GM23338 (cell line): ENCODE measurements at regions not wholly inside any gene's neighbourhood (a gene's known extent, or its start where the extent isn't known, plus 50 kb on each side); places are given as distances from the start of the nearest gene placed in this dataset.
A peak's percentile ranks its signal among the peaks of the same experiment; 100 is the strongest.

Source experiments
- ATAC-seq: fragments of 200-7000 bp; cut with Tn5 transposase; 3 replicates; pipeline ENCODE4 v1.9.1; 2020
- DNase-seq: peaks from one replicate; pipeline ENCODE4 v3.0.0-alpha.2; 2015; ENCODE audit warnings: low spot score
- H2AFZ ChIP-seq: fragments of 200-600 bp; sonication (generic); 2 replicates; pipeline ENCODE4 v1.8.0; 2016; ENCODE audit warnings: antibody characterized with exemption, mild to moderate bottlenecking, moderate library complexity
- H3F3A ChIP-seq: fragments of 200-600 bp; sonication (generic); replicated peaks from 2 replicates; pipeline ENCODE4 v1.8.0; 2017; ENCODE audit warnings: antibody characterized with exemption, mixed run types, low read depth
- H3K27ac ChIP-seq: fragments of 200-600 bp; sonication (generic); 2 replicates; pipeline ENCODE4 v1.6.1; 2016; ENCODE audit warnings: low read depth
- H3K27me3 ChIP-seq: fragments of 200-600 bp; sonication (generic); 2 replicates; pipeline ENCODE4 v1.8.0; 2016; ENCODE audit warnings: mild to moderate bottlenecking, mixed run types, moderate library complexity; ENCODE audit not compliant: insufficient read depth
- H3K36me3 ChIP-seq: fragments of 200-600 bp; sonication (generic); 2 replicates; pipeline ENCODE4 v1.8.0; 2016; ENCODE audit warnings: mild to moderate bottlenecking; ENCODE audit not compliant: insufficient read depth
- H3K4me1 ChIP-seq: fragments of 200-600 bp; sonication (generic); 2 replicates; pipeline ENCODE4 v1.8.0; 2016; ENCODE audit warnings: mild to moderate bottlenecking, moderate library complexity; ENCODE audit not compliant: insufficient read depth
- H3K4me2 ChIP-seq: fragments of 200-600 bp; sonication (generic); 2 replicates; pipeline ENCODE4 v1.7.1; 2017; ENCODE audit warnings: mixed run types
- H3K4me3 ChIP-seq: fragments of 200-600 bp; sonication (generic); 2 replicates; pipeline ENCODE4 v1.6.1; 2016; ENCODE audit warnings: mixed run types
- H3K79me2 ChIP-seq: fragments of 200-600 bp; sonication (generic); replicated peaks from 2 replicates; pipeline ENCODE4 v1.8.0; 2017; ENCODE audit warnings: mild to moderate bottlenecking; ENCODE audit not compliant: insufficient read depth
- H3K9me2 ChIP-seq: fragments of 200-600 bp; sonication (generic); 2 replicates; pipeline ENCODE4 v1.8.0; 2017; ENCODE audit not compliant: insufficient read depth
- H4K20me1 ChIP-seq: fragments of 200-600 bp; sonication (generic); replicated peaks from 2 replicates; pipeline ENCODE4 v1.8.0; 2017; ENCODE audit warnings: mild to moderate bottlenecking; ENCODE audit not compliant: insufficient read depth
- H3K27ac Mint-ChIP-seq: 2 replicates; pipeline ENCODE4 v1.8.0; 2020; ENCODE audit warnings: inconsistent platforms, mild to moderate bottlenecking, moderate library complexity, mixed read lengths
- H3K27me3 Mint-ChIP-seq: 3 replicates; pipeline ENCODE4 v1.8.0; 2022; ENCODE audit warnings: low read depth, mild to moderate bottlenecking, moderate library complexity, mixed read lengths, inconsistent platforms; ENCODE audit not compliant: insufficient read depth, poor library complexity
- H3K36me3 Mint-ChIP-seq: 3 replicates; pipeline ENCODE4 v1.8.0; 2021; ENCODE audit warnings: low read depth, mild to moderate bottlenecking, inconsistent platforms, moderate library complexity, mixed read lengths
- H3K4me1 Mint-ChIP-seq: 3 replicates; pipeline ENCODE4 v1.8.0; 2020; ENCODE audit warnings: mild to moderate bottlenecking, inconsistent platforms, mixed read lengths
- H3K4me3 Mint-ChIP-seq: 3 replicates; pipeline ENCODE4 v1.8.0; 2021; ENCODE audit warnings: moderate library complexity, mild to moderate bottlenecking, inconsistent platforms, mixed read lengths
- H3K9me3 Mint-ChIP-seq: 3 replicates; pipeline ENCODE4 v1.8.0; 2020; ENCODE audit warnings: moderate library complexity, mild to moderate bottlenecking, inconsistent platforms, mixed read lengths
- CREB1 ChIP-seq: fragments of 250-450 bp; sonication (Bioruptor Pico); IDR thresholded peaks from 2 replicates; pipeline ENCODE4 v1.5.0; 2020; ENCODE audit warnings: low read depth, mild to moderate bottlenecking, moderate library complexity
- CTCF ChIP-seq, 2 experiments: fragments of 200-600 bp in 1 of 2; sonication (generic) in 1 of 2; conservative IDR thresholded peaks; 2 replicates each; pipeline versions ENCODE4 v1.5.1 to v1.6.1; 2016 to 2017; ENCODE audit warnings: antibody characterized with exemption in 2 of 2, low read depth in 2 of 2, mild to moderate bottlenecking in 2 of 2, moderate library complexity in 1 of 2
- JUNB ChIP-seq: IDR thresholded peaks from one replicate; pipeline ENCODE4 v1.6.1; 2016; ENCODE audit warnings: antibody characterized with exemption; ENCODE audit not compliant: unreplicated experiment
- POLR2AphosphoS5 ChIP-seq: IDR thresholded peaks from 2 replicates; pipeline ENCODE4 v1.6.1; 2016; ENCODE audit warnings: antibody characterized with exemption, low read depth
- ZNF462 ChIP-seq: fragments of 250-450 bp; sonication (Bioruptor Pico); IDR thresholded peaks from 2 replicates; pipeline ENCODE4 v1.5.0; 2020; ENCODE audit warnings: mild to moderate bottlenecking, moderate library complexity

GRCh38 chr10:4515721-4516120 is 310.3 kb upstream of the AKR1E2 start (continued):
- TF ChIP-seq ZNF462 (CRISPR knock-in tag) = no peak
- no peak for TF ChIP-seq POLR2AphosphoS5

- no peak for DNase-seq
- H3K9me3 Mint-ChIP-seq = no peaks in the 10 kb centered on the region
- no peaks in the 10 kb centered on the region for H3K27me3 ChIP-seq
- H3K4me2 ChIP-seq = no peak overlapping the region
- no peaks in the 10 kb centered on the region for H3K36me3 ChIP-seq
- no peaks in the 10 kb centered on the region for H4K20me1 ChIP-seq
- no peaks in the 10 kb centered on the region for H3F3A ChIP-seq
- no peak overlapping the region for H3K27ac Mint-ChIP-seq
- H3K9me2 ChIP-seq = no peaks in the 10 kb centered on the region
- TF ChIP-seq CREB1 (CRISPR knock-in tag) (no peak), CTCF (conservative IDR thresholded peaks at IDR 0.05; ENCODE audit: low read depth in 2 of 2) (no peak), JUNB (no peak)
- H3K79me2 ChIP-seq = no peaks in the 10 kb centered on the region
- no peaks in the 10 kb centered on the region for H3K4me1 ChIP-seq
- no peaks in the 10 kb centered on the region for H3K27me3 Mint-ChIP-seq
- no peaks in the 10 kb centered on the region for H3K4me1 Mint-ChIP-seq
- H3K27ac ChIP-seq = no peak overlapping the region
- H3K4me3 ChIP-seq = no peak overlapping the region
- H2AFZ ChIP-seq = 0 out of 2 replicates have a peak overlapping the region, but pooled peaks have one; percentile 32
- H3K4me3 Mint-ChIP-seq = no peak overlapping the region
- H3K36me3 Mint-ChIP-seq = no peaks in the 10 kb centered on the region
- ATAC-seq = no peak
Observed at GRCh38 chr10:4514445-4515108, 311.4 kb upstream of the AKR1E2 start.
